ENCODE measurements at regions not wholly inside any gene's neighbourhood (a gene's known extent, or its start where the extent isn't known, plus 50 kb on each side); places are given as distances from the start of the nearest gene placed in this dataset.

DNA sequence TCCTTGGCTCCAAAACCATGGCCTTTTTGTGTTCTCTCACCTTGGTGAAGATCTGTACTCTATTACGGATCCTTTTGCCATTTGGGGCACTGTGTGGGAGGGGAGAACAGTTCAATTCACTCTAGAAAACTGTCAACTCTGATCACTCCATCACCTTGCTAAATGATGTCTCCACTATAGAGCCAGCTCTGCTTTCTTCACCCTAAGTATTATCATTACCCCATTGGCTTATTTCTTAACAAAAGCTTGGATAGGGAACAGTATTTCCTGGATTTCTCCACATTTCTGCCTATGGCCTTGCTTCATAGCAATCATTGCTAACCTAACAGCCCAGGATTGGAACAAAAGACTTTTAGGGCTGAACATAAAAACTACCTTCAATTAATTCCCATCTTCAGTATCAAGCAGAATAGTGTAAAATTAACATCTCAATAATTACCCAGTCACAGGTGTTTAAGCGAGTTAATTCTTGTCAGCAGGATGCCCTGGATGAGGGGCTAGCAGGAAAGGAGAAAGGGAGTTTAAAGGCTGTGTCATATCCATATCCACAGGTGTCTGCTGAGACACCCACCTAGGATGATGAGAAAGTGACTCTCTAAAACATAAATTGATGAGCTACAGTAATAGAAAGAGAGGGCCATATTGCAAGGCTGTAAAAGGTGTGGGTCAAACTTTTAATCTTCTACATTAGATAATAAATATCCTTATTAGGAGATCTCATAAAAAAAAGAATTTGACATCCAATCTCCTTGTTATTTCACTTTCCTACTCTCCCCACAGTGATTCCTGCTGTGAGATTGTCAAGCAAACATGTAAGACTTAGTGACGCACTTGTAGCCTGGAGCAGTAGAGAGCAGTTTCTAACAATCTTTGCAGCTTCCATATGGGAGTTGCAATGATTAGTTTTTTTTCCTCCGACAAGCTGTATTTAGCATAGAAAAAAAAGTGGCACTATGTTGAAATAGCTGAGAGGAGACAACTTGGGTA lies 589.5 kb upstream of the NXPH2 start:
- no peak overlapping the region for H3K4me3 ChIP-seq
- WGBS (ENCODE audit: insufficient coverage, low coverage, missing lambda C conversion rate) = 0% methylated on average over 4 of the region's 4 CpGs
- H3K27ac ChIP-seq (ENCODE audit: extremely low read depth, low read depth, low read length) = no peak overlapping the region
- H4K20me1 ChIP-seq (replicated peaks; ENCODE audit: control insufficient read depth, insufficient read depth, low read length) = no peaks in the 10 kb centered on the region
- H3K9ac ChIP-seq (ENCODE audit: insufficient read depth in 1 of 2, low read depth in 2 of 2, low read length in 2 of 2) = no peak overlapping the region
- no peaks in the 10 kb centered on the region; the same call in 1 of the 2 replicates for H3K9me3 ChIP-seq (replicated peaks; ENCODE audit: control insufficient read depth, insufficient read depth, low read depth, low read length)
- no peaks in the 10 kb centered on the region for H3K9me1 ChIP-seq (ENCODE audit: control insufficient read depth, insufficient read depth, low read length)
- no peak for FAIRE-seq
- no peaks in the 10 kb centered on the region for H3K79me2 ChIP-seq (ENCODE audit: control insufficient read depth, insufficient read depth, low read length)
- H3K4me2 ChIP-seq (ENCODE audit: insufficient read depth, low read length) = no peak overlapping the region
- no peak for DNase-seq (ENCODE audit: extremely low read depth in 1 of 4, low spot score in 3 of 4)
- no peaks in the 10 kb centered on the region for H3K27me3 ChIP-seq (ENCODE audit: control insufficient read depth in 2 of 2, insufficient read depth in 2 of 2, low read length in 2 of 2)
- CTCF ChIA-PET (ENCODE audit: low intra/inter-chr PET ratio) = no interaction called here
- no peaks in the 10 kb centered on the region for H3K4me1 ChIP-seq (replicated peaks in 1 of 2; ENCODE audit: control insufficient read depth in 2 of 2, insufficient read depth in 2 of 2, low read length in 2 of 2)
- POLR2A ChIA-PET = interaction anchor here (0.6 kb wide), 1 partner anchor 1180 kb away, joined by 3 read pairs; no protein-coding TSS in a partner anchor
- ATAC-seq = no peak
- intact Hi-C loops (cut with micrococcal nuclease) (no loop called here), in situ Hi-C loops (cut with MboI) (no loop called here)
- no TSS peak for BruUV-seq (replicated peaks)
- no peaks in the 10 kb centered on the region for H3K36me3 ChIP-seq (ENCODE audit: control insufficient read depth, insufficient read depth, low read length)
- no peak overlapping the region for H2AFZ ChIP-seq (ENCODE audit: low read depth, low read length)
- no peak for TF ChIP-seq HIVEP1 (CRISPR knock-in tag; IDR thresholded peaks at IDR 0.05)
- TF ChIP-seq MTF1 (CRISPR knock-in tag; IDR thresholded peaks at IDR 0.05; ENCODE audit: borderline replicate concordance) = no peak
- TF ChIP-seq, protein P1, sequence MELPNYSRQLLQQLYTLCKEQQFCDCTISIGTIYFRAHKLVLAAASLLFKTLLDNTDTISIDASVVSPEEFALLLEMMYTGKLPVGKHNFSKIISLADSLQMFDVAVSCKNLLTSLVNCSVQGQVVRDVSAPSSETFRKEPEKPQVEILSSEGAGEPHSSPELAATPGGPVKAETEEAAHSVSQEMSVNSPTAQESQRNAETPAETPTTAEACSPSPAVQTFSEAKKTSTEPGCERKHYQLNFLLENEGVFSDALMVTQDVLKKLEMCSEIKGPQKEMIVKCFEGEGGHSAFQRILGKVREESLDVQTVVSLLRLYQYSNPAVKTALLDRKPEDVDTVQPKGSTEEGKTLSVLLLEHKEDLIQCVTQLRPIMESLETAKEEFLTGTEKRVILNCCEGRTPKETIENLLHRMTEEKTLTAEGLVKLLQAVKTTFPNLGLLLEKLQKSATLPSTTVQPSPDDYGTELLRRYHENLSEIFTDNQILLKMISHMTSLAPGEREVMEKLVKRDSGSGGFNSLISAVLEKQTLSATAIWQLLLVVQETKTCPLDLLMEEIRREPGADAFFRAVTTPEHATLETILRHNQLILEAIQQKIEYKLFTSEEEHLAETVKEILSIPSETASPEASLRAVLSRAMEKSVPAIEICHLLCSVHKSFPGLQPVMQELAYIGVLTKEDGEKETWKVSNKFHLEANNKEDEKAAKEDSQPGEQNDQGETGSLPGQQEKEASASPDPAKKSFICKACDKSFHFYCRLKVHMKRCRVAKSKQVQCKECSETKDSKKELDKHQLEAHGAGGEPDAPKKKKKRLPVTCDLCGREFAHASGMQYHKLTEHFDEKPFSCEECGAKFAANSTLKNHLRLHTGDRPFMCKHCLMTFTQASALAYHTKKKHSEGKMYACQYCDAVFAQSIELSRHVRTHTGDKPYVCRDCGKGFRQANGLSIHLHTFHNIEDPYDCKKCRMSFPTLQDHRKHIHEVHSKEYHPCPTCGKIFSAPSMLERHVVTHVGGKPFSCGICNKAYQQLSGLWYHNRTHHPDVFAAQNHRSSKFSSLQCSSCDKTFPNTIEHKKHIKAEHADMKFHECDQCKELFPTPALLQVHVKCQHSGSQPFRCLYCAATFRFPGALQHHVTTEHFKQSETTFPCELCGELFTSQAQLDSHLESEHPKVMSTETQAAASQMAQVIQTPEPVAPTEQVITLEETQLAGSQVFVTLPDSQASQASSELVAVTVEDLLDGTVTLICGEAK (IDR thresholded peaks at IDR 0.05) = no peak
- TF ChIP-seq, protein P1 (CRISPR knock-in tag; IDR thresholded peaks at IDR 0.05) = no peak
- TF ChIP-seq, protein P2, sequence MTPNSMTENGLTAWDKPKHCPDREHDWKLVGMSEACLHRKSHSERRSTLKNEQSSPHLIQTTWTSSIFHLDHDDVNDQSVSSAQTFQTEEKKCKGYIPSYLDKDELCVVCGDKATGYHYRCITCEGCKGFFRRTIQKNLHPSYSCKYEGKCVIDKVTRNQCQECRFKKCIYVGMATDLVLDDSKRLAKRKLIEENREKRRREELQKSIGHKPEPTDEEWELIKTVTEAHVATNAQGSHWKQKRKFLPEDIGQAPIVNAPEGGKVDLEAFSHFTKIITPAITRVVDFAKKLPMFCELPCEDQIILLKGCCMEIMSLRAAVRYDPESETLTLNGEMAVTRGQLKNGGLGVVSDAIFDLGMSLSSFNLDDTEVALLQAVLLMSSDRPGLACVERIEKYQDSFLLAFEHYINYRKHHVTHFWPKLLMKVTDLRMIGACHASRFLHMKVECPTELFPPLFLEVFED (CRISPR knock-in tag; conservative IDR thresholded peaks at IDR 0.05) = no peak
- no peak for TF ChIP-seq RBM25 (IDR thresholded peaks at IDR 0.05; ENCODE audit: low read depth, low read length, severe bottlenecking)
- TF ChIP-seq TEAD2 (tag; IDR thresholded peaks at IDR 0.05) = no peak
- TF ChIP-seq RBM39 (optimal IDR thresholded peaks at IDR 0.05; ENCODE audit: low read depth, low read length) = no peak
- no peak for TF ChIP-seq KLF13 (tag; IDR thresholded peaks at IDR 0.05; ENCODE audit: borderline replicate concordance, low read depth)
- no peak for TF ChIP-seq LARP7 (IDR thresholded peaks at IDR 0.05)
- TF ChIP-seq IRF2 (CRISPR knock-in tag; IDR thresholded peaks at IDR 0.05) = no peak
